DMS53 (cell line): ENCODE measurements at regions not wholly inside any gene's neighbourhood (a gene's known extent, or its start where the extent isn't known, plus 50 kb on each side); places are given as distances from the start of the nearest gene placed in this dataset.

Source experiments
- DNase-seq: peaks from one replicate; lab custom pipeline; 2025; lab: John Stamatoyannopoulos, UW

DNA sequence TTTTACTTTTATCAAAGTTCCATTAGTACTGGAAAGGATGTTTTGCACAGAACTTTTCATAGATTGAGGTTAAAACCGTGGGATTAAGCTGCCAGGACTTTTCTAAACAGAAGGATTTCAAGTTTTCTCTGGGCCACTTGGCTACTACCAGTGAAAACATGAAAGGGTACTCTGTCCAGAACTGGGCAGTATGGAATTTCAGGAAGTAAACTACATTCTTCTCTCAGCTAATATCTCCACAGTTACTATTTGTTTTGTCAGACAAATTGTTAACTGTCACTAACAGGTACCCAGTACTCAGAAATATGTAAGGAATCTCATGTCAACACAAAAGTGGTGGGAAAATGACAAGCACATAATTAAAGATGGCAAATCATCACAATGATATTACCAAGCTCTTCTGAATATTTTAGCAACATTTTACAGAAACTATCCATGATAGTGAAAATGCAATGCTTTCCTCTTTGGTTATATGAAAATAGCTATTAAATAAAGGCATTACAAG lies 454.4 kb downstream of the C4orf33 start:
- DNase-seq = no peak

DNA sequence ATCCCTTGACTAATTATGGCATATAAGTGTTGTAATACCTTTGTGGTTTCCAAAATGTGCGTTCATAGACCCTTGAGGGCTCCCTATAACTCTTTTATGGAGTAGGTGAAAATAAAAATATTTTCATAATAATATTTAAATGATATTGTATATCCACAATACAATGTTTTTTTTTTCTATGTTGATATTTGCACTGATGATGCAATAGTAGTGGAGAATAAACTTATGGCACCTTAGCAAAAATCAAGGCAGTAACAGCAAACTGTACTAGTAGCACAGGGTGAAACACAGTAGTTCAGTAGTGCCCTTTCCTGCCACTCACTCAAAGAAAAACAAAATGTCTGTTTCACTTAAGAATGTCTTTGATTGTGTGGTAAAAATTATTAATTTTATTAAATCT lies 465.3 kb downstream of the C4orf33 start:
- no peak for DNase-seq

DNA sequence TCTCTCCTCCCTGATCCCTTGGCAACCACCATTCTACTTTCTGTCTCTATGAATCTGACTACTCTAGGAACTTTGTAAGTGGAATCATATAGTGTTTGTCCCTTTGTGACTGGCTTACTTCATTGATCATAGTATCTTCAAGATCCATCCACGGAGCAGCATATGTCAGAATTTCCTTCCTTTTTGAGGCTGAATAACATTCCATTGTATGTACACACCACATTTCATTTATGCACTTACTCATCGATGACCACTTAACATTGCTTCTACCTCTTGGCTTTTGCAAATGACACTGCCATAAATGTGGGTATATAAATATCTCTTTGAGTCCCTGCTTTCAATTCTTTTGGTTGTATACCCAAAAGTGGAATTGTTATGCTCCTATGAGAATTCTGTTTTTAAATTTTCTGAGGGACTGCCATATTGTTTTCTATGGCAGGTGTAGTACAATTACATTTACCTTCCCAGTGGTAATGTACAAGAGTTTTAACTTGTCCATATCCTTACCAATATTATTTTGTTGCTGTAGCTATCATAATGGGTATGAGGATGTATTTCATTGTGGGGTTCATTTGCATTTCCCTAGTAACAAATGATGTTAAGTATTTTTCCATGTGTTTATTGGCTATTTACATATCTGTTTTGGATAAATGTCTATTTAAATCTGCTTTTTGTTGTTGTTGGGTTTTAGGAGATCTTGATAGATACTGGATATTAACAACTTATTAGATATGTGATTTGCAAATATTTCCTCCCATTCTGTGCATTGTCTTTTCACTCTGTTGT lies 466.1 kb downstream of the C4orf33 start:
- no peak for DNase-seq

DNA sequence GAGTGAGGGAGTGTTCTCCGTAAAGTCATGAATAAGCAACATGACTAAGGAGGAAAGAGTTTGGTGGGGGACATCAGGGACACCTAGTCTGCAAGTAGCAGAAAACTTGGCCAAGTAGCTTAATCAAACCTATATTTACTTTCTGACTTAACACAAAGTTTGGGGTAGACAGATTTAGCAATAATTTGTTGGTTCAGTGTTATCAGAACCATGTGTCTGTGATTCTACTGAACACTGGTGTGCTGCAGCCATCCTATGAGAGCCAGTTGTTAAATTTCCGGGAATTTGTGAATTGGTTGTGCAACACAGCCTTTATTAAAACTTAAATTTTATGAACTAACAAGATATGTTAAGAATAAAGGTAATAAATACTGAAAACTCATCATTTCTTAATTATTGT lies 469.3 kb downstream of the C4orf33 start:
- DNase-seq = no peak

DNA sequence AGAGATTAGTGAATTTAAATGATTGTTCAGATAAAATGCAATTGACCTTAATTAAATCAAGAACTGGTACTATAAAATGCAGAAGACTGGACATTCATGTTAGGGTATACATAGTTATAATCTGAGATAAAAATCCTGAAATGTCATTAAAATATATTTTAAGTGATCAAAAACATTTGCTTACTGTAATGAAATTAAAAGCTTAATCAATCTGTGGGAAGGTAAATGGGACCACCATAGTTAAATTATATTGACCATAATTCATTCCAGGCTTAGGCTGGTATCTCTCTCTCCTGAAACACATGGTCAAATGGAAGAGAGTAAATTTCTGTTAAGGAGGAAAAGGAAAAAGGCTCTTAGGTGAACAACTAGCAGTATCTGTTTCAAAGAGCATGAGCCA lies 474.4 kb downstream of the C4orf33 start:
- no peak for DNase-seq

DNA sequence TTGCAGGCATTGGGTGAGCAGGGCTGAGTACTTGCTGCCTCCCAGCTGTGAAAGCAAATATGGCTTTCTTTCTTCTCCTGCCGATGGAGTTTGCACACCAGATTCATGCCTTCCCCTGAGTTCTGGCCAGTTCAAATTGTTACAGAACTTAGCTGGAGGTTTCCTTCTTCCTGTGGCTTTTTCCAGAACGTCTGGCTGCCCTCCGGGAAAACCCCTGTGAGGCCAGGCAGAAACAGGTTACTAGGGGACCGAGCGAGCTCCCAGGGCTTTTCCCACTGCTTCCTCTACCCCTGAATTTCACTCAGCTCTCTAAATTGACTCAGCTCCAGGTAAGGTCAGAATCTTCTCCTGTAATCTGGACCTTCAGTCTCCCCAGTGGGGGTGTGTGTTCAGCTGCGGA lies 482.4 kb downstream of the C4orf33 start:
- DNase-seq = no peak

DNA sequence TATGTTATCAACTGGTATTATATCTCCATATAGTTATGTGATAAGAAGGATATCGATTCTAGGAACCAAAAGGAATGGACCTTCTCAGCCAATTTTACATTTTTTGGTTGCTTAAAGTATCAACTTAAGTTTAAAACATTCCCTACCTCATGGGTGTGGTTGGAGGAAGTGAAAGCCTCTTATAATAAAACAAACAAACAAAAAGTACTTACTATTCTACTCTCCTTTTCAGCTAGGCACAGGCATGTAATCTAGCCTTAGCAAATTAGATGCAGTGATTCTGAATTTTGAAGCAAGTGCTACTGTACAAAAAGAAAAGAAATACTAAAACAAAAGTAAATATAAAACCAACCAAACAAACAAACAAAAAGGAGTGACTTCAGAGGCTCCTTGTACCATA lies 485.4 kb downstream of the C4orf33 start:
- no peak for DNase-seq

DNA sequence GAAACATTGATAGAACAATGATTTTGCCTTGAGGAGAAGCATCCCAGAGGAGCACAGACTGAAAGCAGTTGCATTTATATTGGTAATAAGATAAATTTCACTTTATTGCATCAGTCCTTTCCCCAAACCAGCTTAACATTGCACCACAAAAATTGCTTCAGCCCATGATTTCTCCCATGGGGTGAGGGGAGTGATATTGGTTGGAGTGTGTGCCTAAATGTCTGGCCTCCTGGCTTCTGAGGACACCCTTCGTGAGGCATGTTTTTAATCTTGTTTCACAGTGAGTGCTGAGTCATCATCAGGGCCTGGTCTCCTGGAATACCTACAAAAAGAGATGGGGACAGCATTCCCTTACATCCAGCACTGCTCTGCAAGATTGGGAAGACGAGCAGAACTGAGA lies 487.9 kb downstream of the C4orf33 start:
- no peak for DNase-seq

DNA sequence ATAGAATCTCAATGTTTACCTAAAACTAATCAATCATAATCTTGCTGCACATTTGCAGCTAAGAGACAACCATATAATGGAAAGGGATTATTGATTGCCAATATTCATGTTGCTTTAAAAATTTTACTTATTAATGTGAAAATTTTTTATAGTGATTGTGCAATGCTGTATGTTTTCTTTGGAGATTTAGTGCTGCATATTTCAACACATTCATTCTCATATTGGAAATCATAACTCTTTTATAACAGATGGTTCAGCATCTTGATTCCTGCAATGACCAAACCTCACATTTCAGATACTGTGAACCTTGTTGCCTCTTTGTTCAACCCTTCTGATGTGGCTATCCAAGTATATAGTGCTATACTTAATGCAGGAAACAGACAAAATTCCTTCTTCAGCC lies 502.6 kb downstream of the C4orf33 start:
- DNase-seq = no peak

DNA sequence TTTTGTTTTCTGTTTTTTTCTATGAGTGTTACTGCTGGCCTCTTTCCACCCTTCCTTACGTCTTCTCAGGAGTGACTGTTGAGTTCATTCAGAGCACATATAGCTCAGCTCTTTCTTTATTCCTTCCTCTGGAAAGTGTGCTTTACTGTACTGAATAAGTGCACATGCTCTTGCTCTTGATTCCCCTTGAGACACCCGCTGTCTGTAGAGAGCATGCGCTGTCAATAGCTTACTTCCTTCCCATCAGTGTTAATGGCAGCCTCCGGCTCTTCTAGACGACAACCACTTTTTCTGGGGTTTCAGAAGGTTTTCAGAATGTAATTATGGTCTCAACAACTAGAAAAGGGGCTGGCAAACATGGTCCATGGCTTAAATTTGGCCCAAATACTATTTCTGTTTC lies 504.9 kb downstream of the C4orf33 start:
- no peak for DNase-seq

DNA sequence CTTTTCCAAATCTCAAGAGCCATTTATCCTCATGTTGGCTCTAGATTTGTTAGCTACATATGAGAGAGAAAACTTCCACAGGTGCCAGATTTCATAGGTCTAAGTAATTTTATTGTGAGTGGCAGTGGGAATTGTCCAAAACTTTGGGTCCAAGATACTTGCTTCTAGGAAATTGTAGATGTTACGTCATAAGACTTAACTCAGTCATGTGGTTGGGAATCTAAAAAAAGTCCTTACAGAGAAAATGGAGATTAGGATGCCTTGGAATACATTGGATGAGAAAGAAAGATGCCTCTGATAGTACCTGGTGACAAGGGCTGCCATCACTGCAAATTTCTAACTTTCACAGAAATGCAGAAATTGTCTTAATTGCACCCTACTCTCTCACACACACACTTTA lies 506.5 kb downstream of the C4orf33 start:
- no peak for DNase-seq

DNA sequence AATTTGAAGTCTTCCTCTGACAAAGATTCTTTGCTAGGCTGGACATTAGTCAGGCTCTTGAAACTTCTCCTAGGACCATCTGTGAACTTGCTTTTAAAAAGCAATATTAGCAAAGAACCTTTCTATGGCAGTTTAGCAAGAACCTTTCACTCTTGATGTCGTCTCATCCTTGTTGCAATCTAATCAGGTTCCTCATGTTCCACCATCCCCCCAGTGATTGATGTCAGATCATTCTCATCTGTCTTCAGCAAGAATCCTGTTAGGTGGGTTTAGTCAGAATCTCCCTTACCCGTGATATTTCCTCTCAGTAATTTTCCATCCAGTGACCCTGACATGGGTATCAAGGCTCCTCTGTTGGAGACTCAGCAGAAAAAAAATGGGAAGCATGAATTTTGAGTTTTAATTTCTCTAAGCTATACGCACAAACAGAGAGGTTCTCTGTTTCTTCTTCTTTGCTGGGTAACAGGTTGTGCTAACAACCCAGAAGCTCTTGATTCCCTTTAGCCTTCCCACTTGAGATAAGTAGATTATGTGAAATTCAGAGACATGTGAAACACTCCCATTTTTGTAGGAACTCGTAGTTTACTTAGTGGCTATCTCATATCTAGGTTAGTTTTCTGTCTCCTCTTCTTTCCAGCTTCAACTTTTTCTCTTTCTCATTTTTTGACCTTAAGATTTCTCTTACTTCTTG lies 507.4 kb downstream of the C4orf33 start:
- no peak for DNase-seq

DNA sequence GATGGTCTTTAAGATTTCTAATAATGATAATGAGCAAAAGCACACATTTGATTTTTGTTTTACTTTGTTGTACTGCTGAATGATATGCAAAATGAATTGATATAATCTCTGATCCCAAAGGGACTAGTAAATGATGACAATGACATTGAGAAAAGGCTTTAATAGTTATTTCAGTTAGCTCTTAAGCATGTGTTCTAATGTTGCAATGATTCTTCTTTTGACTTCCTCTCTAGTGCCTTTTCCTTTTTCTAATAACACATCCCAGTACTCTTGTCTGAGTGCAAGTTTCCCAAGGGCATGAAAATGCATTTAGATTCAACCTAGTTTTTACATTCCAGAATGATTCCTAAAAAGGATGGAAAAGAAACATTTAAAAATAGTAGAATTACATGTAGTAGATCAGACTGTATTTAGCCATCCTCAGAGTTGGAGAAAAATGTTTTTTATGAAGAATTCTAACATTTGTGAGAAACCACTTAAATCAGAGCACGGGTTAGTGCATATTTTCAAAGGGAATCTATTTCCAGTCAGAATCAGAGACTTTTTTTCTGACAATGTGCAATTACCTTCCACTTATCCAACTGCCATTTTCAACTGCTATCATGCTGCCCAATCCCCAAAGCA lies 508.8 kb downstream of the C4orf33 start:
- DNase-seq = no peak

DNA sequence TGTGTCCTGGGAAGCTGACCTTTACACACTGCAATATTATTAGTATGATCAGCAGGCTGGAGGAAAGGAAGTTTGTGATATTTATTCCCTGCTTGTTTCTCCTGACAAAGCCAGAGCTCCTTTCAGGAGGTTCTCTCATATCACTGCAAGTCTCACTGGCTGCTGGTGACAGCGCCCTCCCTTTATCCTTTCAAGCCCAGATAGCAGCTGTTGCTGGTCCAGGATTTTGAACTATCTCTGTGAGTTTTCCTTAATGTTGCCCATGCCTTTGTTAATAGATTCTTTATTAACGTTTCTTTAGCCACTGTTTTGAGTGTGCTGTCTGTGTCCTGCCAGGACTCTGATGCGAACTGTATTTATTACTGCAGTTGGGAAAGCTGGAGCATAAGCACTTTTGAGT lies 518.7 kb downstream of the C4orf33 start:
- DNase-seq = no peak

DNA sequence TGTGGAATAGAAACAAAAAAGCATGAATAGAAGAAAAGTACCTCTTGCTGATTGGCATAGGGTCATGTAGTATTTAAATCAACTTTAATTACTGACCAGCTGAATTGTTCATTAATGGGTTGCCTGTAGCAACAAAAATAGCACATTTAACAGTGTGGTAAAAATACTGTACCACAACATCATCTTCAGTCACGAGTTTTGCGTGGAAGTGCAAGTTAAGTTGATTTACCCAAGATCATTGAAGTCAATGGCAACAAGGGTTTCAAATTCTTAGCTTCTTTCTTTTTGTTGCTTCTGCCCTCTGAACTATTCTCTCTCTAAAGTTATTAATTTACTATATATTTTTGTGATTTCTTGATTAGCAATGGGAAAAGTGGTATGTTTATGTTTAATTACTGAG lies 526.6 kb downstream of the C4orf33 start:
- no peak for DNase-seq

DNA sequence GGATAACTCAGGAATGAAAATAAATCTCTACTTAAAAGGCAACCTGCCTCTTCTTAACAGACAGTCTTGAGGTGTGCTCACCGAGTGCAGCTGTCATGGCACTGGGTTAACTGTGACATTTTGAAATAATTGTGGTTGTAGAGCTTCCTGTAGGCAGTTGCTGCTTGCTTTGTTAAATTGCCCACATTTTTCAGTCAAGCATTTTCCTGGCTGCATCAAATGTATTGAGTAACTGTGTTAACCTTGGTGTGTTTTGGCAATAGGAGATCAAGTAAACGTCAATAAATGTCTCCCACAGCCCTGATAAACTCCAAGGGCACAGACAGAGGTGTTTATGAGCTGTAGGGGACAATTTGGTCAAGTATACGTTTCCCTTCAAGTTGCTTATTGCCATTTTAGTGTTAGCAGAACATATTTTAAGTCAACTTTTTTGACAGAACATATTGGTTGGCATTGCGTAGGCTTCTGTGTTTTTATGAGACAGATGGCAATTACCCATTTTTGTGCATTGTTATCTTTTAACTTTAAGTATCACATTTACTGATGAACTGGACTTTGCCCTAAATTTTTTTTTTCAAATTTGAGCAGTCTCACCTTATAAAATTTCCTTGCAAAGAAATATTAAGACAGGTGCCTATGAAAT lies 527.4 kb downstream of the C4orf33 start:
- DNase-seq = no peak

DNA sequence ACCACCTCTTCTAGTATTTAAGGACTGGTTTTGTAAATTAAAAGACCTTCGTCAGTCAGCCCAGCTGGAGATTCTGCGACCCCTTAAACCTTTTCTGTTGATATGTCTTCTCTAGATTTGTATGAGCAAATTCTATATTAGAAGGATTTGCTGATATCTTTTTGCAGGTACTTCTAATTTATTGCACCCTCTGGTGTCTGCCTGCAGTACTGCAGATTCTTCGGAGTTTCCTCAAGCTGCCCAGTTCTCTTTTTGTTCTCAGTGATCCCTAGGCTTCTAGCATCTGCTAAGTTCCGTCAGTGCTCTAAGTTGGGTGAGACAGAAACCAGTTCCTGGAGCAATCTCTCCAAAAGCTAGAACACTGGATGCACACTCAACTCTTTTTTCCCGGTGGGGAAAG lies 545.2 kb downstream of the C4orf33 start:
- DNase-seq = peak; percentile 68

DNA sequence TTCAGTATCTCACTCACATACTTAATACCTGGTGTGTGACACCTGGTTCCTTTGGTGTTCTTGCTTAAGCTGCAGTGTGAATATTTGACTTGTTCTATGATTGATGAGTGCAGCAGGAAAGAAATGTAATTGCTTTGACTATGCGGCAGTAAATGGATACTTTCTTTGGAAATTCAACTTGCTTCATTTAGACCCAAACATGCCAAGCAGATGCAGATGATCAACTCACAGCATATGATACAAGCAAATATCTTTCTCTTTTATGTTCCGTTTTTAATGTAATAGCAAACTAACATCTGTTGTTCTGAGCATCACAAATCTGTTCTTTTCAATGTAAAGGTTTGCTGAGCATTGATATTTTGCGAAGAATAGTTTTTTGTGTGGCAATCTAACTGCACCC lies 549.5 kb downstream of the C4orf33 start:
- no peak for DNase-seq

DNA sequence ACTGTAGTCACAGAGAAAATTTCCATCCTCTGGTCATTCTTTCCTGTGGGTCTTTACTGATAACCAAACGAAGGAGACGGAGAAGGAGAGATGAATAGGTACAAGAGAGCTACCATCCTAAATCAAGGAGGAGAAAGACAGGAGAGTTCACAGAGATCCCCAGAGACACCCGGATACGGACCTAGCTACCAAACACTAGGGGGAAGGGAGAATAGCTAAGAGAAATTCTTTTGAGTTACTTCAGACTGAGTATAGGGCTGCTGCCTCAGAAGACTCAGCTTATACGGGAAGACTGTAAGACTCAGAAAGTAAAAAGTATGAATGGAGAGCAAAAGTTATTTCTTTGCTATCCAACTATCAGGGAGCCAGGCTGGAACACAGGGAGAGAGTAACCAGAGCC lies 572.1 kb downstream of the C4orf33 start:
- DNase-seq = no peak

DNA sequence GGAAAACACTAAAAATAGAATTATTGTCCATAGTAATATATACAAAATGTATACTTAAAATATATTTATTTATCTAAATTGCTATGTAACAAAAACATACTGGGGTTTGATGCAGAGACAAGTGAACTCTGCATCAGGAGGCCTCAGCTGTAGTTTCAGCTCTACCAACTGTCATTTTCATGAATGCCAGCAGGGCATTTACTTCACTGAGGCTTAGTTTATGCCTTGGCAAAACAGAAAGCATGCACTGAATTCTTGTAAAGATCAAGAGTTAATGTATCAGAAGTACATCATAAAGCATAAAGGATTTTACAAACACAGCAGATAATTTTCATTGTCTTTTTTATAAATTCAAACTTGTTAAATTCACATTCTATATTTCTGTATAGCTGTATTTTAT lies 577.0 kb downstream of the C4orf33 start:
- DNase-seq = peak; percentile 4

DNA sequence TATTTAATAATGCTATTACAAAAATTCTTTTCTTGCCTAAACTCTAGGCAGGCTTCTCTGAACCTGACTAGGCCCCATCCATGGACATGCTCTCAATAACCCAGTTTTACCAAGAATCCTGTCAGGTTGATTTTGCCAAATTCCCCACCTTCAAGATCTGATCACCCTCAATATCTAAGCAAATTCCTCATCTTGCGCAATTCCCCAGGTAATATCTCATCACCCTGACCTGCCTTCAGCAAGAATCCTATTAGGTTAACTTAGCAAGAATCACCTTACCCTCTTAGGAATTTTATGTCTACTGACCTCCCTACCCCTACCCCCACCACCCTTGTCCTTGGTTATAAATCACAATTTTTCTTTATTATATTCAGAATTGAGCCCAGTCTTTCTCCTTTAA lies 579.1 kb downstream of the C4orf33 start:
- DNase-seq = no peak

DNA sequence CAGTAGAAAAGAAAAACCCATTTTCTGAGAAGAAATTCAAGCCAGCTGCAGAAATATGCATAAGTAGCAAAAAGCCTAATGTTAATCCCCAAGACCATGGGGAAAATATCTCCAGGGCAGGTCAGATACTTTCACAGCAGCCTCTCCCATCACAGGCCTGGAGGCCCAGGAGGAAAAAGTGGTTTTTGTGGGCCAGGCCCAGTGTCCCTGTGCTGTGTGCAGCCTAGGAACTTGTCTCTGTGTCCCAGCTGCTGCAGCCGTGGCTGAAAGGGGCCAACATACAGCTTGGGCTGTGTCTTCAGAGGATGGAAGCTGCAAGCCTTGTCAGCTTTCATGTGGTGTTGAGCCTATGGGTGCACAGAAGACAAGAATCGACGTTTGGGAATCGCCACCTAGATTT lies 581.0 kb downstream of the C4orf33 start:
- DNase-seq = no peak

DNA sequence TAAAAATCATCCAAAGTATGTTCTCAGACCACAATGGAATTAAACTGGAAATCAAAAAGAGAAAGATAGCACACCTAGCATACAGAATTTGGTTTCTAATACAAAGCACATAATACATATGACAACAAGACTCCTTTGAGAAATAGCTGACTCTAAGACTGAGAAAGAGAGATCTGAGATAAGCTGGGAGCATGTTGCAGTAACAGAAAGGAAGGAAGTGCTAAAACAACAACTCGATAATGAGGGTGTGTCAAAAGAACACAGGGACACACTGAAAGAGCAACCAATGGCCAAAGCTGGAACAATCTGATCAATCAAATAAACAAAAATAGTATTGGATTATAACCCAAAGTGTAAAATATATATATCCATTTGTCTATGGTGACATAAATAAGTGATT lies 586.6 kb downstream of the C4orf33 start:
- DNase-seq = no peak
